Vagina (tissue), 2 donors: ENCODE measurements at regions not wholly inside any gene's neighbourhood (a gene's known extent, or its start where the extent isn't known, plus 50 kb on each side); places are given as distances from the start of the nearest gene placed in this dataset.
A peak's percentile ranks its signal among the peaks of the same experiment; 100 is the strongest.

Experiments used
- DNase-seq, 2 donors: peaks; one replicate each; pipeline ENCODE4 v3.0.0-alpha.2; 2017; ENCODE audit errors: extremely low spot score in 2 of 2
- H3K27ac ChIP-seq: fragments of 200-600 bp; sonication (generic); one replicate; pipeline ENCODE4 v1.5.1; 2019
- H3K27me3 ChIP-seq: fragments of 200-600 bp; sonication (generic); one replicate; pipeline ENCODE4 v1.5.1; 2019
- H3K36me3 ChIP-seq, 2 donors: fragments of 200-600 bp; sonication (generic); one replicate each; pipeline ENCODE4 v1.5.1; 2017 to 2019
- H3K4me1 ChIP-seq: fragments of 200-600 bp; sonication (generic); one replicate; pipeline ENCODE4 v1.5.1; 2019
- H3K4me3 ChIP-seq, 2 donors: fragments of 200-600 bp; sonication (generic); 1 replicate in 1 of 2; 2 replicates in 1 of 2; pipeline ENCODE4 v1.5.1; 2016 to 2019
- H3K9me3 ChIP-seq: fragments of 200-600 bp; sonication (generic); one replicate; pipeline ENCODE4 v1.5.1; 2019
- POLR2A ChIP-seq, 2 donors: fragments of 450-650 bp; IDR thresholded peaks; one replicate each; pipeline ENCODE4 v1.6.1; 2017; ENCODE audit warnings: antibody characterized with exemption in 2 of 2, mild to moderate bottlenecking in 2 of 2, moderate library complexity in 2 of 2
- POLR2AphosphoS5 ChIP-seq, 2 donors: sonication (generic); formaldehyde crosslinking; IDR thresholded peaks; one replicate each; pipeline ENCODE4 v1.9.0; 2017; ENCODE audit warnings: antibody characterized with exemption in 2 of 2, mild to moderate bottlenecking in 2 of 2, low read depth in 1 of 2; ENCODE audit not compliant: insufficient read depth in 1 of 2
- intact Hi-C: fragments of 100-400 bp; cut with DNase I; formaldehyde crosslinking; loops from one replicate; pipeline ENCODE4 v1.15.1; 2023
- TF ChIP-seq, protein P1 (sequence below), 3 experiments: fragments of 450-650 bp in 2 of 3; fragments of 200-600 bp in 1 of 3; sonication (generic) in 1 of 3; IDR thresholded peaks; one replicate each; pipeline ENCODE4 v1.5.1; 2017 to 2019; ENCODE audit warnings: antibody characterized with exemption in 3 of 3, mild to moderate bottlenecking in 2 of 3, moderate library complexity in 2 of 3

GRCh38 chr1:55503663-55504305 is 288.6 kb upstream of the USP24 start:
- intact Hi-C loops, result no loop called here
- Histone ChIP-seq H3K4me3 (no peak overlapping the region), H3K4me1 (peaks cover 33% of the 10 kb centered on the region), H3K27ac (peak overlapping the region; percentile 75), H3K36me3 (no peaks in the 10 kb centered on the region), H3K9me3 (no peaks in the 10 kb centered on the region), H3K27me3 (no peaks in the 10 kb centered on the region)
- TF ChIP-seq, protein P1, sequence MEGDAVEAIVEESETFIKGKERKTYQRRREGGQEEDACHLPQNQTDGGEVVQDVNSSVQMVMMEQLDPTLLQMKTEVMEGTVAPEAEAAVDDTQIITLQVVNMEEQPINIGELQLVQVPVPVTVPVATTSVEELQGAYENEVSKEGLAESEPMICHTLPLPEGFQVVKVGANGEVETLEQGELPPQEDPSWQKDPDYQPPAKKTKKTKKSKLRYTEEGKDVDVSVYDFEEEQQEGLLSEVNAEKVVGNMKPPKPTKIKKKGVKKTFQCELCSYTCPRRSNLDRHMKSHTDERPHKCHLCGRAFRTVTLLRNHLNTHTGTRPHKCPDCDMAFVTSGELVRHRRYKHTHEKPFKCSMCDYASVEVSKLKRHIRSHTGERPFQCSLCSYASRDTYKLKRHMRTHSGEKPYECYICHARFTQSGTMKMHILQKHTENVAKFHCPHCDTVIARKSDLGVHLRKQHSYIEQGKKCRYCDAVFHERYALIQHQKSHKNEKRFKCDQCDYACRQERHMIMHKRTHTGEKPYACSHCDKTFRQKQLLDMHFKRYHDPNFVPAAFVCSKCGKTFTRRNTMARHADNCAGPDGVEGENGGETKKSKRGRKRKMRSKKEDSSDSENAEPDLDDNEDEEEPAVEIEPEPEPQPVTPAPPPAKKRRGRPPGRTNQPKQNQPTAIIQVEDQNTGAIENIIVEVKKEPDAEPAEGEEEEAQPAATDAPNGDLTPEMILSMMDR (IDR thresholded peaks at IDR 0.05), result no peak
- TF ChIP-seq POLR2A (IDR thresholded peaks at IDR 0.05), result no peak
- TF ChIP-seq POLR2AphosphoS5 (IDR thresholded peaks at IDR 0.05; ENCODE audit: insufficient read depth in 1 of 2, low read depth in 1 of 2), result no peak
- no peak for DNase-seq

GRCh38 chr1:55500601-55501000 is 285.4 kb upstream of the USP24 start:
- DNase-seq, result no peak
- Histone ChIP-seq H3K36me3 (no peaks in the 10 kb centered on the region), H3K27ac (no peak overlapping the region), H3K27me3 (no peaks in the 10 kb centered on the region), H3K9me3 (no peaks in the 10 kb centered on the region), H3K4me3 (no peak overlapping the region), H3K4me1 (peaks cover 16% of the 10 kb centered on the region)
- intact Hi-C loops, result no loop called here
- no peak for TF ChIP-seq POLR2AphosphoS5 (IDR thresholded peaks at IDR 0.05; ENCODE audit: insufficient read depth in 1 of 2, low read depth in 1 of 2)

- TF ChIP-seq POLR2A (IDR thresholded peaks at IDR 0.05), result no peak
- TF ChIP-seq, protein P1 (IDR thresholded peaks at IDR 0.05), result no peak
- TF ChIP-seq POLR2AphosphoS5 (IDR thresholded peaks at IDR 0.05; ENCODE audit: insufficient read depth in 1 of 2, low read depth in 1 of 2), result no peak
- no peak for DNase-seq
- Histone ChIP-seq H3K9me3 (no peaks in the 10 kb centered on the region), H3K27ac (no peak overlapping the region), H3K36me3 (no peaks in the 10 kb centered on the region), H3K4me3 (no peak overlapping the region), H3K4me1 (no peaks in the 10 kb centered on the region), H3K27me3 (no peaks in the 10 kb centered on the region)
- intact Hi-C loops, result no loop called here
Measured at GRCh38 chr1:55490547-55490946, 275.4 kb upstream of the USP24 start.

DNA sequence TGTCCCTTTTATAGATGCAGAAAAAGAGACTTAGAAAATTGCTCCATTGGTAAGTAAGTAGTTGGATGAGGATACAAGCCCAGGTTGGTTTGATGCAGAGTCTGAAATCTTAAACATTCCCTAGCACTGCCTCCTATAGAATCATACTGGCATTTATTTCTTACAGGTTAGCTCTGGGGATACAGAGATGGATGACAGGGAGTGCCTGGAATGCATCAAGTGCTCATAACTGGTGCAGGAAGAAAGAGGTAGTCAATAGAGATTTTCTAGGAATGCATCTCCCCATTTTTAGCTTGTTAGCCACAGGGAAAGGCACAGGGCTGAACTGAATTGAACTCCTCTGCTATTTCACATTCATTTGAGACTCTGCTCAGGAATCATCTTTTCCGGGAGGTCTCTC is 269.0 kb upstream of the USP24 start:
- Histone ChIP-seq H3K36me3 (no peaks in the 10 kb centered on the region), H3K27ac (no peak overlapping the region), H3K4me1 (no peaks in the 10 kb centered on the region), H3K27me3 (no peaks in the 10 kb centered on the region), H3K9me3 (no peaks in the 10 kb centered on the region), H3K4me3 (no peak overlapping the region)
- TF ChIP-seq, protein P1 (IDR thresholded peaks at IDR 0.05), result no peak
- TF ChIP-seq POLR2AphosphoS5 (IDR thresholded peaks at IDR 0.05; ENCODE audit: insufficient read depth in 1 of 2, low read depth in 1 of 2) (no peak), POLR2A (IDR thresholded peaks at IDR 0.05) (no peak)
- DNase-seq, result no peak
- intact Hi-C loops, result no loop called here

DNA sequence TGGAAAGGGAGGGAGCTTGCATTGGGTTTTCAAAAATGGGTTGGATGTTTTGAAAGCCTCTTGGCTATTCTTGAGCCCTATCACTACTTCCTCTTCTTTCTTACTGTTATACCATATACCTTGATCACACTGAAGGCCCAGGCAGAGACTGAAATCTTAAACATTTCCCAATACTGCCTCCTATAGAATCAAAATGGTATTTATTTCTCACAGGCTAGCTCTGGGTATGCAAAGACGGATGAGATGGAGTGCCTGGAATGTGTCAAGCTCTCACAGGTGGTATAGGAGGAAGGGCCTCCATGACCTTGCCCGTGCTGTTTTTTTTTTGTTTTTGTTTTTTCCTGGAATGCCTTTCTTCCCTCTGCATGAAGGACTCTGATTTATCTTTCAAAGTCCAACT is 268.4 kb upstream of the USP24 start:
- no peak overlapping the region for H3K4me3 ChIP-seq
- H3K9me3 ChIP-seq, result no peaks in the 10 kb centered on the region
- no peak for DNase-seq
- no peak overlapping the region for H3K27ac ChIP-seq
- TF ChIP-seq POLR2AphosphoS5 (IDR thresholded peaks at IDR 0.05; ENCODE audit: insufficient read depth in 1 of 2, low read depth in 1 of 2), result no peak
- TF ChIP-seq, protein P1 (IDR thresholded peaks at IDR 0.05), result no peak
- H3K27me3 ChIP-seq, result no peaks in the 10 kb centered on the region
- peaks cover 4% of the 10 kb centered on the region for H3K4me1 ChIP-seq
- intact Hi-C loops, result no loop called here
- no peaks in the 10 kb centered on the region for H3K36me3 ChIP-seq
